CD4-positive, alpha-beta memory T cell (primary cell): ENCODE measurements at regions not wholly inside any gene's neighbourhood (a gene's known extent, or its start where the extent isn't known, plus 50 kb on each side); places are given as distances from the start of the nearest gene placed in this dataset.

Source experiments
- CTCF ChIA-PET: fragments of 350-600 bp; sonication (Branson Sonifier 250); formaldehyde crosslinking; loops from one replicate; lab custom pipeline; 2021; ENCODE audit warnings: inconsistent platforms; ENCODE audit not compliant: partially characterized antibody; lab: Charles Lee
- POLR2A ChIA-PET: fragments of 350-600 bp; sonication (Branson Sonifier 250); formaldehyde crosslinking; loops from one replicate; lab custom pipeline; 2021; ENCODE audit not compliant: partially characterized antibody; lab: Charles Lee
- DNase-seq, 5 donors: peaks; one replicate each; pipeline versions ENCODE4 v3.0.0 to v3.0.0-alpha.2; 2020 to 2022; ENCODE audit warnings: mixed read lengths in 1 of 5
- H3K27ac ChIP-seq: one replicate; pipeline ENCODE4 v1.7.0; 2013; ENCODE audit warnings: low read depth, low read length
- H3K27me3 ChIP-seq: 2 replicates; pipeline ENCODE4 v1.7.0; 2013; ENCODE audit warnings: mild to moderate bottlenecking, low read length, moderate library complexity; ENCODE audit not compliant: insufficient read depth
- H3K36me3 ChIP-seq: 2 replicates; pipeline ENCODE4 v1.7.0; 2013; ENCODE audit warnings: mild to moderate bottlenecking, low read length, moderate library complexity; ENCODE audit not compliant: insufficient read depth
- H3K4me1 ChIP-seq: 2 replicates; pipeline ENCODE4 v1.7.0; 2013; ENCODE audit warnings: mild to moderate bottlenecking, low read length, moderate library complexity; ENCODE audit not compliant: insufficient read depth
- H3K4me3 ChIP-seq, 2 donors: one replicate each; pipeline ENCODE4 v1.7.0; 2013; ENCODE audit warnings: low read length in 2 of 2, mild to moderate bottlenecking in 1 of 2
- H3K9me3 ChIP-seq, 2 donors: one replicate each; pipeline ENCODE4 v1.7.0; 2013; ENCODE audit warnings: low read length in 2 of 2, control low read depth in 1 of 2; ENCODE audit not compliant: control insufficient read depth in 1 of 2
- H3K27ac Mint-ChIP-seq, 7 donors: one replicate each; pipeline ENCODE4 v1.8.0; 2020 to 2021; ENCODE audit warnings: mixed read lengths in 7 of 7, mild to moderate bottlenecking in 6 of 7, inconsistent platforms in 3 of 7, moderate library complexity in 3 of 7
- H3K27me3 Mint-ChIP-seq, 2 donors: one replicate each; pipeline ENCODE4 v1.8.0; 2020 to 2021; ENCODE audit warnings: mixed read lengths in 2 of 2
- H3K36me3 Mint-ChIP-seq, 2 donors: one replicate each; pipeline ENCODE4 v1.8.0; 2020 to 2021; ENCODE audit warnings: mixed read lengths in 2 of 2, inconsistent platforms in 1 of 2, mild to moderate bottlenecking in 1 of 2
- H3K4me1 Mint-ChIP-seq, 4 donors: one replicate each; pipeline ENCODE4 v1.8.0; 2020 to 2021; ENCODE audit warnings: mixed read lengths in 4 of 4, mild to moderate bottlenecking in 1 of 4
- H3K4me3 Mint-ChIP-seq, 8 donors: one replicate each; pipeline ENCODE4 v1.8.0; 2020 to 2021; ENCODE audit warnings: mixed read lengths in 8 of 8, mild to moderate bottlenecking in 7 of 8, moderate library complexity in 6 of 8, inconsistent platforms in 3 of 8
- H3K9me3 Mint-ChIP-seq, 8 donors: one replicate each; pipeline ENCODE4 v1.8.0; 2020 to 2021; ENCODE audit warnings: mixed read lengths in 8 of 8, mild to moderate bottlenecking in 5 of 8, inconsistent platforms in 3 of 8, moderate library complexity in 1 of 8
- intact Hi-C: fragments of 100-400 bp; cut with micrococcal nuclease; formaldehyde crosslinking; loops from one replicate; pipeline ENCODE4 v1.15.1; 2023

- CTCF ChIA-PET: interaction anchor here (1.1 to 1.5 kb wide), 3 partner anchors 9 to 55 kb away, joined by 3 to 4 read pairs (median 3); no protein-coding TSS in a partner anchor
- no peaks in the 10 kb centered on the region for H3K9me3 Mint-ChIP-seq
- no peaks in the 10 kb centered on the region for H3K36me3 Mint-ChIP-seq
- no peaks in the 10 kb centered on the region for H3K27me3 ChIP-seq
- H3K9me3 ChIP-seq: no peaks in the 10 kb centered on the region
- H3K4me3 ChIP-seq: no peak overlapping the region
- no peaks in the 10 kb centered on the region for H3K4me1 ChIP-seq
- H3K27ac ChIP-seq: no peak overlapping the region
- POLR2A ChIA-PET: interaction anchor here (1.3 kb wide), 1 partner anchor 217 kb away, joined by 6 read pairs; no protein-coding TSS in a partner anchor
- intact Hi-C loops: no loop called here
- no peak overlapping the region for H3K27ac Mint-ChIP-seq
- no peaks in the 10 kb centered on the region for H3K36me3 ChIP-seq
- peaks cover 3 to 7% (median 4%) of the 10 kb centered on the region in 4 donors for H3K4me1 Mint-ChIP-seq
- no peak for DNase-seq
- H3K27me3 Mint-ChIP-seq: no peaks in the 10 kb centered on the region
- no peak overlapping the region for H3K4me3 Mint-ChIP-seq
Measured at GRCh38 chr7:142590077-142590476, 159.2 kb upstream of the PRSS1 start.

GRCh38 chr7:142587578-142588191 lies 161.6 kb upstream of the PRSS1 start:
- no peak overlapping the region for H3K4me3 ChIP-seq
- POLR2A ChIA-PET: interaction anchor here (0.9 to 2.4 kb wide), 6 partner anchors 53 to 223 kb away, joined by 3 to 30 read pairs (median 11); no protein-coding TSS in a partner anchor
- H3K27ac Mint-ChIP-seq: peak overlapping the region in 2 of 7 donors; percentile 12 to 21

GRCh38 chr7:142586611-142587010 lies 162.7 kb upstream of the PRSS1 start:
- no peaks in the 10 kb centered on the region for H3K9me3 Mint-ChIP-seq
- H3K27ac ChIP-seq: no peak overlapping the region
- H3K36me3 ChIP-seq: no peaks in the 10 kb centered on the region
- ChIA-PET POLR2A (no interaction called here), CTCF (interaction anchor here (1.7 to 1.9 kb wide), 2 partner anchors 22 to 51 kb away, joined by 9 to 16 read pairs; no protein-coding TSS in a partner anchor)
- peaks cover 4% of the 10 kb centered on the region for H3K4me1 ChIP-seq
- no peaks in the 10 kb centered on the region for H3K27me3 Mint-ChIP-seq
- H3K4me3 ChIP-seq: no peak overlapping the region
- peak overlapping the region in 1 of 7 donors; percentile 20 for H3K27ac Mint-ChIP-seq
- intact Hi-C loops: loop anchor here (1.0 to 10.0 kb wide), 2 partner anchors 51 to 92 kb away; no protein-coding TSS in a partner anchor
- H3K4me3 Mint-ChIP-seq: no peak overlapping the region
- H3K4me1 Mint-ChIP-seq: peaks cover 6 to 11% (median 9%) of the 10 kb centered on the region in 4 donors
- no peaks in the 10 kb centered on the region for H3K27me3 ChIP-seq
- no peak for DNase-seq
- H3K9me3 ChIP-seq: no peaks in the 10 kb centered on the region
- no peaks in the 10 kb centered on the region for H3K36me3 Mint-ChIP-seq

More at GRCh38 chr7:142587578-142588191, 161.6 kb upstream of the PRSS1 start:
- intact Hi-C loops: loop anchor here (1.0 to 10.0 kb wide), 2 partner anchors 52 to 93 kb away; no protein-coding TSS in a partner anchor
- H3K9me3 ChIP-seq: no peaks in the 10 kb centered on the region
- Mint-ChIP-seq H3K4me1 (peaks cover 3 to 7% (median 4%) of the 10 kb centered on the region in 4 donors), H3K4me3 (peak overlapping the region in 4 of 8 donors; percentile 31 to 61 (median 44)), H3K9me3 (no peaks in the 10 kb centered on the region), H3K36me3 (no peaks in the 10 kb centered on the region), H3K27me3 (no peaks in the 10 kb centered on the region)
- H3K27me3 ChIP-seq: no peaks in the 10 kb centered on the region
- no peaks in the 10 kb centered on the region for H3K36me3 ChIP-seq
- CTCF ChIA-PET: interaction anchor here (0.6 to 2.4 kb wide), 16 partner anchors 10 to 231 kb away, joined by 3 to 16 read pairs (median 6); no protein-coding TSS in a partner anchor
- DNase-seq: peak in 4 of 5 donors; percentile 25 to 35 (median 31)
- H3K27ac ChIP-seq: no peak overlapping the region
- H3K4me1 ChIP-seq: no peaks in the 10 kb centered on the region

DNA sequence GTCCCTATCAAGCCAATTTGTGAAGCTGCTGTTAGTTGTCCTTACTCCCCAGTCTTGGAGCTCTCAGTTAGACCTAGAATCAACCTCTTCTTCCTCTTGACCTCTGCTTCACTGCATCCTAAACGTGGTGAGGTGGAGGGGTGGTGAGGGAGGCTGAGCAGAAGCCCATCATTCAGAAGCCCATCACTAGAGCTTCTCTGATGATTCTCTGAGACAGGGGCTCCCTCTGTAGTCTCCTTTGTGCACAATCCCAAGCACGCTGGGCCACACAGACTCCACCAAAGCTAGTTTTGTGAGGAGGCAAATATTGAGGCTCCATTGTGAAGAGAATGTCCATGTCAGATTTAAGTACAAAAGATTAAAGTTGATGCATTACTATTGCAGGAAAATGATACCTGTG lies 163.8 kb upstream of the PRSS1 start:
- Mint-ChIP-seq H3K4me1 (peaks cover 13 to 23% (median 21%) of the 10 kb centered on the region in 4 donors), H3K9me3 (no peaks in the 10 kb centered on the region), H3K27ac (no peak overlapping the region), H3K27me3 (no peaks in the 10 kb centered on the region), H3K36me3 (no peaks in the 10 kb centered on the region), H3K4me3 (no peak overlapping the region)
- no peak for DNase-seq
- Histone ChIP-seq H3K9me3 (no peaks in the 10 kb centered on the region), H3K36me3 (no peaks in the 10 kb centered on the region), H3K4me1 (peaks cover 13% of the 10 kb centered on the region), H3K27ac (no peak overlapping the region), H3K4me3 (no peak overlapping the region), H3K27me3 (no peaks in the 10 kb centered on the region)
- ChIA-PET CTCF (interaction anchor here (0.7 to 1.5 kb wide), 3 partner anchors 27 to 103 kb away, joined by 3 to 4 read pairs (median 3); no protein-coding TSS in a partner anchor), POLR2A (no interaction called here)
- intact Hi-C loops: loop anchor here (10.0 kb wide), 1 partner anchor 91 kb away; no protein-coding TSS in a partner anchor

- DNase-seq: no peak
- Histone ChIP-seq H3K4me3 (no peak overlapping the region), H3K27me3 (no peaks in the 10 kb centered on the region), H3K27ac (no peak overlapping the region), H3K36me3 (no peaks in the 10 kb centered on the region), H3K4me1 (peaks cover 19% of the 10 kb centered on the region), H3K9me3 (no peaks in the 10 kb centered on the region)
- ChIA-PET CTCF (interaction anchor here (0.7 to 1.5 kb wide), 3 partner anchors 26 to 102 kb away, joined by 3 to 4 read pairs (median 3); no protein-coding TSS in a partner anchor), POLR2A (no interaction called here)
- Mint-ChIP-seq H3K9me3 (no peaks in the 10 kb centered on the region), H3K27ac (no peak overlapping the region), H3K4me1 (peaks cover 16 to 30% (median 27%) of the 10 kb centered on the region in 4 donors), H3K27me3 (no peaks in the 10 kb centered on the region), H3K36me3 (no peaks in the 10 kb centered on the region), H3K4me3 (no peak overlapping the region)
- intact Hi-C loops: loop anchor here (10.0 kb wide), 1 partner anchor 90 kb away; no protein-coding TSS in a partner anchor
Measured at GRCh38 chr7:142584765-142585164, 164.5 kb upstream of the PRSS1 start.

DNA sequence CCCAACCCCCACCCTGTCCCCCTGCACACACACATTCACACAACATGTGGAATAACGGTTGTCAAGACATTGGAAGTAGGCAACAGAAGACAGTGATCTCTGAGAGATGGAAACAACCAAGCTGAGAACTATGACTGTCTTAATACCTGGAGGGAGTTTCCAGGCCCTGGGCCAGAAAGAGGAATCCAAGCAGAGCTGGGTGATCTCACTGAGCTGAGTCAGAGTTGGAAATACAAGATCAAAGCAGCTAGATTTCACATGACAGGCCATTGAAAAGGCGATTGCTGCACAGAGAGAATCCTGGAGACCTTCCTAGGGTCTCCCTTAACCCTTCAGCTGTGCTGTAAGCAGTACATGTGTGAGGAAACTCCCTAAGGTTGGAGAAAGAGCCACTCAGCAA lies 165.8 kb upstream of the PRSS1 start:
- H3K4me3 Mint-ChIP-seq: no peak overlapping the region
- Histone ChIP-seq H3K4me3 (no peak overlapping the region), H3K36me3 (no peaks in the 10 kb centered on the region), H3K27me3 (no peaks in the 10 kb centered on the region), H3K27ac (no peak overlapping the region), H3K9me3 (no peaks in the 10 kb centered on the region), H3K4me1 (peaks cover 19% of the 10 kb centered on the region)
- DNase-seq: peak in 1 of 5 donors; percentile 43
- POLR2A ChIA-PET: no interaction called here
- peak overlapping the region in 4 of 7 donors; percentile 29 to 60 (median 58) for H3K27ac Mint-ChIP-seq
- H3K27me3 Mint-ChIP-seq: no peaks in the 10 kb centered on the region
- no peaks in the 10 kb centered on the region for H3K36me3 Mint-ChIP-seq
- intact Hi-C loops: loop anchor here (10.0 kb wide), 1 partner anchor 89 kb away; no protein-coding TSS in a partner anchor
- peaks cover 18 to 33% (median 28%) of the 10 kb centered on the region in 4 donors for H3K4me1 Mint-ChIP-seq
- H3K9me3 Mint-ChIP-seq: no peaks in the 10 kb centered on the region
- CTCF ChIA-PET: interaction anchor here (0.9 to 3.3 kb wide), 3 partner anchors 24 to 124 kb away, joined by 3 to 14 read pairs (median 3); no protein-coding TSS in a partner anchor

GRCh38 chr7:142582351-142582750 lies 166.9 kb upstream of the PRSS1 start:
- Histone ChIP-seq H3K36me3 (no peaks in the 10 kb centered on the region), H3K9me3 (no peaks in the 10 kb centered on the region), H3K4me3 (no peak overlapping the region), H3K27me3 (no peaks in the 10 kb centered on the region), H3K4me1 (peaks cover 19% of the 10 kb centered on the region), H3K27ac (no peak overlapping the region)
- no peak for DNase-seq
- no peaks in the 10 kb centered on the region for H3K27me3 Mint-ChIP-seq
- H3K9me3 Mint-ChIP-seq: no peaks in the 10 kb centered on the region
- intact Hi-C loops: loop anchor here (10.0 kb wide), 1 partner anchor 88 kb away; no protein-coding TSS in a partner anchor
- no peak overlapping the region for H3K4me3 Mint-ChIP-seq
- no peaks in the 10 kb centered on the region for H3K36me3 Mint-ChIP-seq
- POLR2A ChIA-PET: no interaction called here
- CTCF ChIA-PET: interaction anchor here (3.3 kb wide), 1 partner anchor 24 kb away, joined by 14 read pairs; no protein-coding TSS in a partner anchor
- H3K27ac Mint-ChIP-seq: no peak overlapping the region
- peaks cover 17 to 32% (median 27%) of the 10 kb centered on the region in 4 donors for H3K4me1 Mint-ChIP-seq
